SU-DHL-6 (cell line): ENCODE measurements at regions not wholly inside any gene's neighbourhood (a gene's known extent, or its start where the extent isn't known, plus 50 kb on each side); places are given as distances from the start of the nearest gene placed in this dataset.

Source experiments
- H2AFZ ChIP-seq: fragments of 200-600 bp; sonication (generic); 2 replicates; pipeline ENCODE4 v1.6.1; 2014; ENCODE audit warnings: low read depth, mild to moderate bottlenecking, moderate library complexity, mixed read lengths, antibody characterized with exemption, low read length; ENCODE audit not compliant: severe bottlenecking
- H3F3A ChIP-seq: fragments of 200-600 bp; shearing (Covaris generic); 2 replicates; pipeline ENCODE4 v1.6.0; 2016; ENCODE audit warnings: antibody characterized with exemption, mild to moderate bottlenecking; ENCODE audit not compliant: insufficient read depth
- H3K27ac ChIP-seq: fragments of 200-600 bp; sonication (generic); 2 replicates; pipeline ENCODE4 v1.5.1; 2016; ENCODE audit warnings: low read depth, mild to moderate bottlenecking, low read length, moderate library complexity, mixed read lengths
- H3K27me3 ChIP-seq: fragments of 200-600 bp; sonication (generic), shearing (Covaris generic); 2 replicates; pipeline ENCODE4 v1.6.0; 2014; ENCODE audit warnings: mild to moderate bottlenecking, low read length
- H3K36me3 ChIP-seq: fragments of 200-600 bp; sonication (generic); 2 replicates; pipeline ENCODE4 v1.6.1; 2014; ENCODE audit warnings: mild to moderate bottlenecking, low read length, mixed read lengths
- H3K4me2 ChIP-seq: fragments of 300-600, 200-600 bp; shearing (Covaris generic), sonication (generic); 2 replicates; pipeline ENCODE4 v1.6.0; 2014; ENCODE audit warnings: low read length, low read depth, mild to moderate bottlenecking; ENCODE audit not compliant: poor library complexity, severe bottlenecking
- H3K4me3 ChIP-seq: fragments of 200-600 bp; sonication (generic); 2 replicates; pipeline ENCODE4 v1.5.1; 2014; ENCODE audit warnings: antibody characterized with exemption, low read length, mild to moderate bottlenecking, mixed read lengths; ENCODE audit not compliant: insufficient read depth, poor library complexity, severe bottlenecking
- H3K79me2 ChIP-seq: fragments of 200-600 bp; sonication (generic); 2 replicates; pipeline ENCODE4 v1.6.1; 2014; ENCODE audit warnings: mild to moderate bottlenecking, low read length, moderate library complexity; ENCODE audit not compliant: insufficient read depth
- H3K9ac ChIP-seq: fragments of 200-600 bp; sonication (generic); 2 replicates; pipeline ENCODE4 v1.7.0; 2014; ENCODE audit warnings: mild to moderate bottlenecking, low read length
- H3K9me2 ChIP-seq: fragments of 200-600 bp; sonication (generic); replicated peaks from 2 replicates; pipeline ENCODE4 v1.6.1; 2014; ENCODE audit warnings: low read length; ENCODE audit not compliant: insufficient read depth
- H3K9me3 ChIP-seq: fragments of 200-600 bp; sonication (generic); 2 replicates; pipeline ENCODE4 v1.6.1; 2014; ENCODE audit warnings: low read length, mixed read lengths; ENCODE audit not compliant: insufficient read depth
- H4K20me1 ChIP-seq: fragments of 200-600 bp; sonication (generic); 2 replicates; pipeline ENCODE4 v1.6.1; 2014; ENCODE audit warnings: low read depth, mild to moderate bottlenecking, antibody characterized with exemption, low read length, moderate library complexity, mixed read lengths
- EZH2phosphoT487 ChIP-seq: fragments of 200-600 bp; sonication (generic), shearing (Covaris generic); conservative IDR thresholded peaks from 2 replicates; pipeline ENCODE4 v1.6.1; 2018; ENCODE audit warnings: mild to moderate bottlenecking, antibody characterized with exemption, low read length, moderate library complexity, mixed read lengths
- TF ChIP-seq, protein P1 (sequence below): fragments of 200-600 bp; sonication (generic); IDR thresholded peaks from one replicate; pipeline ENCODE4 v1.5.1; 2017; ENCODE audit warnings: antibody characterized with exemption, mild to moderate bottlenecking, low read length, moderate library complexity; ENCODE audit not compliant: insufficient read depth, poor library complexity, severe bottlenecking

DNA sequence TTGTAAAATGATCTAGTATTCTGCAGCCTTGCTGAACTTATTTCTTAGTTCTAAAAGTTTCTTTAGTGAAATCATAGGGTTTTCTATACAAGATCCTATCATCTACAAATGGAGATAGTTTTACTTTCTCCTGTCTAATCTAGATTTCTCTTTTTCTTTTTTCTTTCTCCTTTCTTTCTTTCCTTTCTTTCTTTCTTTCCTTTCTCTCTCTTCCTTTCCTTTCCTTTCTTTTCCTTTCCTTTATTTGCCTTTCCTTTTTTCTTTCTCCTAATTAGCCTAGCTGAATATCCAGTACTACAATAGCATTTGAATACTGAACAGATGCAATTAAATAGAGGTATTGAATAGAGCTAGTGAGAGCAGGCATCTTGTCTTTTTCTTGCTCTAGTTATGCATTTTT, 186.6 kb upstream of the SPAG17 start:
- no peaks in the 10 kb centered on the region; the same call in 1 of the 2 replicates for H3K27me3 ChIP-seq
- H3K4me2 ChIP-seq, result no peak overlapping the region
- TF ChIP-seq, protein P1, sequence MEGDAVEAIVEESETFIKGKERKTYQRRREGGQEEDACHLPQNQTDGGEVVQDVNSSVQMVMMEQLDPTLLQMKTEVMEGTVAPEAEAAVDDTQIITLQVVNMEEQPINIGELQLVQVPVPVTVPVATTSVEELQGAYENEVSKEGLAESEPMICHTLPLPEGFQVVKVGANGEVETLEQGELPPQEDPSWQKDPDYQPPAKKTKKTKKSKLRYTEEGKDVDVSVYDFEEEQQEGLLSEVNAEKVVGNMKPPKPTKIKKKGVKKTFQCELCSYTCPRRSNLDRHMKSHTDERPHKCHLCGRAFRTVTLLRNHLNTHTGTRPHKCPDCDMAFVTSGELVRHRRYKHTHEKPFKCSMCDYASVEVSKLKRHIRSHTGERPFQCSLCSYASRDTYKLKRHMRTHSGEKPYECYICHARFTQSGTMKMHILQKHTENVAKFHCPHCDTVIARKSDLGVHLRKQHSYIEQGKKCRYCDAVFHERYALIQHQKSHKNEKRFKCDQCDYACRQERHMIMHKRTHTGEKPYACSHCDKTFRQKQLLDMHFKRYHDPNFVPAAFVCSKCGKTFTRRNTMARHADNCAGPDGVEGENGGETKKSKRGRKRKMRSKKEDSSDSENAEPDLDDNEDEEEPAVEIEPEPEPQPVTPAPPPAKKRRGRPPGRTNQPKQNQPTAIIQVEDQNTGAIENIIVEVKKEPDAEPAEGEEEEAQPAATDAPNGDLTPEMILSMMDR, result no peak
- no peaks in the 10 kb centered on the region for H3K36me3 ChIP-seq
- H2AFZ ChIP-seq, result no peak overlapping the region
- H3K79me2 ChIP-seq, result no peaks in the 10 kb centered on the region
- H3K9me3 ChIP-seq, result no peaks in the 10 kb centered on the region
- no peaks in the 10 kb centered on the region for H3K9me2 ChIP-seq
- H3K9ac ChIP-seq, result no peak overlapping the region
- H3K27ac ChIP-seq, result no peak overlapping the region
- no peak overlapping the region for H3K4me3 ChIP-seq
- no peaks in the 10 kb centered on the region for H4K20me1 ChIP-seq
- no peaks in the 10 kb centered on the region for H3F3A ChIP-seq

DNA sequence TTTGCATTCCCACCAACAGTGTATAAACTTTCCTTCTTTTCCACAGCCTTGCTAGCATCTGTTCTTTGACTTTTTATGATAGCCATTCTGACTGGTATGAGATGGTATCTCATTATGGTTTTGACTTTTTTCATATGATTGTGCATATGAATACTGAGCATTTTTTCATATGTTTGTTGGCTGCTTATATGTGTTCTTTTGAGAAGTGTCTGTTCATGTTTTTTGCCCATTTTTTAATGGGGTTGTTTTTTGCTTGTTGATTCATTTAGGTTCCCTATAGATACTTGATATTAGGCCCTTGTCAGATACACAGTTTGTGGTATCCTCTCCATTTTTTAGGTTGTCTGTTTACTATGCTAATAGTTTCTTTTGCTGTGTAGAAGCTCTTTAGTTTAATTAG, 185.8 kb upstream of the SPAG17 start:
- no peaks in the 10 kb centered on the region for H3F3A ChIP-seq
- TF ChIP-seq, protein P1, result no peak
- TF ChIP-seq EZH2phosphoT487, result no peak
- no peak overlapping the region for H3K27ac ChIP-seq
- no peaks in the 10 kb centered on the region for H3K9me3 ChIP-seq
- H4K20me1 ChIP-seq, result no peaks in the 10 kb centered on the region
- H3K9me2 ChIP-seq, result no peaks in the 10 kb centered on the region
- no peak overlapping the region for H3K4me3 ChIP-seq
- H3K36me3 ChIP-seq, result no peaks in the 10 kb centered on the region
- no peaks in the 10 kb centered on the region for H3K79me2 ChIP-seq
- H3K9ac ChIP-seq, result no peak overlapping the region
- no peak overlapping the region for H3K4me2 ChIP-seq
- H3K27me3 ChIP-seq, result no peaks in the 10 kb centered on the region; the same call in 1 of the 2 replicates
- H2AFZ ChIP-seq, result no peak overlapping the region

DNA sequence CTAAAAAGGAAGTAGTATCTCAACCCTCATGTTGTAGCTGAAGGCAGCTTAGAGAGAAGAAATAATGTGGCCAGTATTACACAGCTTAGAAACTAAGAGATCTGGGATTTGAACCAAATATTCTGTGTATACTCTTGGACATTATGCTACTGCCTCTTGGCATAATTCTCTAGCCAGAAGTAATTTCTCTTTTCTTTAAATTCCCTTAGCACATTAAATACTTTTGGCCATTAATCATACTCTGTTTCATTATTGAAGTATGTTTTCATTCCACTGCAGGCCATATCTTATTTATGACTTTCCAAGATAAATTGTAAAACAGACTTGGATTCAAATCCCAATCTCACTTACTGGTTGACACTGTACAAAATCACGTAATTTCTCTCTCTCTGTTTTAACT, 181.3 kb upstream of the SPAG17 start:
- no peaks in the 10 kb centered on the region for H3K9me2 ChIP-seq
- H3K9ac ChIP-seq, result no peak overlapping the region
- TF ChIP-seq, protein P1, result no peak
- no peak for TF ChIP-seq EZH2phosphoT487
- H4K20me1 ChIP-seq, result no peaks in the 10 kb centered on the region
- no peak overlapping the region for H2AFZ ChIP-seq
- H3F3A ChIP-seq, result no peaks in the 10 kb centered on the region
- H3K9me3 ChIP-seq, result peaks cover 3% of the 10 kb centered on the region; the same call in 1 of the 2 replicates
- H3K79me2 ChIP-seq, result no peaks in the 10 kb centered on the region
- no peak overlapping the region for H3K27ac ChIP-seq
- H3K36me3 ChIP-seq, result no peaks in the 10 kb centered on the region
- no peak overlapping the region for H3K4me3 ChIP-seq
- no peaks in the 10 kb centered on the region for H3K27me3 ChIP-seq
- H3K4me2 ChIP-seq, result no peak overlapping the region

DNA sequence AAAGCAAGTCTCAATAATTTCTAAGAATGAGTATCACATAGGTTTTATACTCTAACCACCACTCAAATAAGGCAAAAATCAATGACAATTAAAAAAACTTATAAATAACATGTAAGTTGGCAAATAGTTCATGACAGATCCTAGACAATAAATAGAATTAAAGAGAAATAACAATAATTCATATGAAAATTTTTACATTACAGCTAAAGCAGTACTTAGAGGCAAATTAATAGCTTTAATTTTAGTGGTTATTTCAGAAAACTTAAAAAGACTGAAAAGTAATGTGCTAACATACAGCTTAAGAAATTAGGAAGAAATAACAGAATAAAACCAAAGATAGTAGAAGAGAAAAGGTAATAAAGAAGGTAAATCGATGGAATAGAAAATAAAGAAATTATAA, 179.9 kb upstream of the SPAG17 start:
- H3K9me2 ChIP-seq, result no peaks in the 10 kb centered on the region
- H3K79me2 ChIP-seq, result no peaks in the 10 kb centered on the region
- H3K4me3 ChIP-seq, result no peak overlapping the region

More for the DNA sequence above, 179.9 kb upstream of the SPAG17 start:
- H3K27me3 ChIP-seq, result no peaks in the 10 kb centered on the region
- TF ChIP-seq EZH2phosphoT487, result no peak
- TF ChIP-seq, protein P1, result no peak
- peaks cover 3% of the 10 kb centered on the region; the same call in 1 of the 2 replicates for H3K9me3 ChIP-seq
- no peak overlapping the region for H3K9ac ChIP-seq
- no peak overlapping the region for H3K4me2 ChIP-seq
- H3K36me3 ChIP-seq, result no peaks in the 10 kb centered on the region
- no peaks in the 10 kb centered on the region for H4K20me1 ChIP-seq
- H2AFZ ChIP-seq, result no peak overlapping the region
- no peak overlapping the region for H3K27ac ChIP-seq
- no peaks in the 10 kb centered on the region for H3F3A ChIP-seq
